H9 (cell line): ENCODE measurements at regions not wholly inside any gene's neighbourhood (a gene's known extent, or its start where the extent isn't known, plus 50 kb on each side); places are given as distances from the start of the nearest gene placed in this dataset.

ENCODE experiments used
- DNase-seq: peaks from one replicate; pipeline ENCODE4 v3.0.0-alpha.2; 2017
- H2AFZ ChIP-seq: one replicate; pipeline ENCODE4 v1.6.1; 2013; ENCODE audit warnings: mild to moderate bottlenecking, low read length, control low read depth, moderate library complexity
- H2AK5ac ChIP-seq: 2 replicates; pipeline ENCODE4 v1.6.1; 2013; ENCODE audit warnings: low read length, control low read depth, mixed read lengths; ENCODE audit not compliant: insufficient read length
- H2BK120ac ChIP-seq: one replicate; pipeline ENCODE4 v1.6.1; 2013; ENCODE audit warnings: low read depth, mild to moderate bottlenecking, low read length, control low read depth, inconsistent platforms; ENCODE audit not compliant: poor library complexity, severe bottlenecking
- H2BK12ac ChIP-seq: 2 replicates; pipeline ENCODE4 v1.6.1; 2013; ENCODE audit warnings: low read length, control low read depth, mixed read lengths, low read depth; ENCODE audit not compliant: insufficient read length
- H2BK15ac ChIP-seq: 2 replicates; pipeline ENCODE4 v1.6.1; 2013; ENCODE audit warnings: low read depth, low read length, control low read depth
- H2BK20ac ChIP-seq: one replicate; pipeline ENCODE4 v1.6.1; 2013; ENCODE audit warnings: low read depth, mild to moderate bottlenecking, low read length, control low read depth, inconsistent platforms; ENCODE audit not compliant: poor library complexity, severe bottlenecking
- H2BK5ac ChIP-seq: 2 replicates; pipeline ENCODE4 v1.6.1; 2013; ENCODE audit warnings: low read length, control low read depth, mixed read lengths; ENCODE audit not compliant: insufficient read length
- H3K14ac ChIP-seq: 2 replicates; pipeline ENCODE4 v1.6.1; 2013; ENCODE audit warnings: low read length, control low read depth; ENCODE audit not compliant: insufficient read depth
- H3K18ac ChIP-seq: 2 replicates; pipeline ENCODE4 v1.6.1; 2013; ENCODE audit warnings: low read depth, mild to moderate bottlenecking, mixed read lengths, low read length, control low read depth; ENCODE audit not compliant: insufficient read length
- H3K23ac ChIP-seq: 2 replicates; pipeline ENCODE4 v1.6.1; 2013; ENCODE audit warnings: low read length, control low read depth, mixed read lengths, low read depth; ENCODE audit not compliant: insufficient read length
- H3K23me2 ChIP-seq: 2 replicates; pipeline ENCODE4 v1.6.1; 2013; ENCODE audit warnings: low read depth, mild to moderate bottlenecking, mixed read lengths, low read length, control low read depth; ENCODE audit not compliant: insufficient read length, poor library complexity, severe bottlenecking
- H3K27ac ChIP-seq: 2 replicates; pipeline ENCODE4 v1.5.1; 2013; ENCODE audit warnings: low read length, control low read depth, mixed read lengths, low read depth; ENCODE audit not compliant: insufficient read length
- H3K27me3 ChIP-seq: 2 replicates; pipeline ENCODE4 v1.6.1; 2013; ENCODE audit warnings: low read length, control low read depth, inconsistent platforms; ENCODE audit not compliant: insufficient read depth
- H3K4ac ChIP-seq: 2 replicates; pipeline ENCODE4 v1.6.1; 2013; ENCODE audit warnings: low read depth, mild to moderate bottlenecking, control low read depth, inconsistent platforms, low read length, moderate library complexity
- H3K4me1 ChIP-seq: 2 replicates; pipeline ENCODE4 v1.6.1; 2013; ENCODE audit warnings: low read length, control low read depth, inconsistent platforms; ENCODE audit not compliant: insufficient read depth
- H3K4me2 ChIP-seq: 2 replicates; pipeline ENCODE4 v1.6.1; 2013; ENCODE audit warnings: low read length, control low read depth, mixed read lengths; ENCODE audit not compliant: insufficient read length, insufficient read depth
- H3K56ac ChIP-seq: 2 replicates; pipeline ENCODE4 v1.6.1; 2013; ENCODE audit warnings: low read depth, mild to moderate bottlenecking, mixed read lengths, low read length, control low read depth; ENCODE audit not compliant: insufficient read length
- H3K79me1 ChIP-seq: 2 replicates; pipeline ENCODE4 v1.6.1; 2013; ENCODE audit warnings: low read depth, mild to moderate bottlenecking, moderate library complexity, low read length, control low read depth, inconsistent platforms; ENCODE audit not compliant: insufficient read depth, poor library complexity, severe bottlenecking
- H3K79me2 ChIP-seq: 2 replicates; pipeline ENCODE4 v1.6.1; 2013; ENCODE audit warnings: low read length, control low read depth, inconsistent platforms; ENCODE audit not compliant: insufficient read depth
- H3K9ac ChIP-seq: 2 replicates; pipeline ENCODE4 v1.6.1; 2013; ENCODE audit warnings: low read length, control low read depth, mixed read lengths; ENCODE audit not compliant: insufficient read length; ENCODE audit errors: extremely low read depth
- H3K9me3 ChIP-seq: one replicate; pipeline ENCODE4 v1.6.1; 2013; ENCODE audit warnings: low read depth, low read length, inconsistent platforms; ENCODE audit not compliant: control insufficient read depth
- H3T11ph ChIP-seq: one replicate; pipeline ENCODE4 v1.6.1; 2013; ENCODE audit warnings: mild to moderate bottlenecking, low read length, control low read depth, inconsistent platforms
- H4K20me1 ChIP-seq: one replicate; pipeline ENCODE4 v1.6.1; 2013; ENCODE audit not compliant: control insufficient read depth, insufficient read length, insufficient read depth
- H4K5ac ChIP-seq: 2 replicates; pipeline ENCODE4 v1.6.1; 2013; ENCODE audit warnings: low read depth, mild to moderate bottlenecking, mixed read lengths, low read length, control low read depth; ENCODE audit not compliant: insufficient read length
- H4K8ac ChIP-seq: replicated peaks from 2 replicates; pipeline ENCODE4 v1.6.1; 2013; ENCODE audit warnings: low read length, control low read depth, mixed read lengths, low read depth; ENCODE audit not compliant: insufficient read length
- H4K91ac ChIP-seq: 2 replicates; pipeline ENCODE4 v1.6.1; 2013; ENCODE audit warnings: low read depth, mild to moderate bottlenecking, moderate library complexity, mixed read lengths, low read length, control low read depth; ENCODE audit not compliant: insufficient read length
- H3K27ac Mint-ChIP-seq, 3 experiments: 2 replicates in 2 of 3; 3 replicates in 1 of 3; pipeline ENCODE4 v1.8.0; 2020 to 2021; ENCODE audit warnings: mixed read lengths in 3 of 3, mild to moderate bottlenecking in 1 of 3, moderate library complexity in 1 of 3
- H3K27me3 Mint-ChIP-seq: 2 replicates; pipeline ENCODE4 v1.8.0; 2021; ENCODE audit warnings: low read depth, mild to moderate bottlenecking, moderate library complexity, mixed read lengths
- H3K36me3 Mint-ChIP-seq, 3 experiments: 2 replicates in 2 of 3; 3 replicates in 1 of 3; pipeline ENCODE4 v1.8.0; 2020 to 2021; ENCODE audit warnings: low read depth in 3 of 3, mixed read lengths in 3 of 3; ENCODE audit not compliant: insufficient read depth in 1 of 3
- H3K4me1 Mint-ChIP-seq, 2 experiments: 2 replicates each; pipeline ENCODE4 v1.8.0; 2020; ENCODE audit warnings: mixed read lengths in 2 of 2
- H3K4me3 Mint-ChIP-seq, 2 experiments: 2 replicates in 1 of 2; 3 replicates in 1 of 2; pipeline ENCODE4 v1.8.0; 2020 to 2021; ENCODE audit warnings: mild to moderate bottlenecking in 2 of 2, mixed read lengths in 2 of 2, moderate library complexity in 1 of 2
- H3K9me3 Mint-ChIP-seq, 2 experiments: 2 replicates in 1 of 2; 3 replicates in 1 of 2; pipeline ENCODE4 v1.8.0; 2020; ENCODE audit warnings: mild to moderate bottlenecking in 2 of 2, mixed read lengths in 2 of 2, moderate library complexity in 1 of 2
- CTCF ChIP-seq: fragments of 200-600 bp; sonication (generic); conservative IDR thresholded peaks from 3 replicates; pipeline ENCODE4 v1.8.0; 2021; ENCODE audit warnings: antibody characterized with exemption, mild to moderate bottlenecking
- WGBS: extraction: QIAGEN DNeasy Blood & Tissue Kit; methylation state at CpG from one replicate; pipeline ENCODE4 v1.1.7; 2013; ENCODE audit warnings: missing lambda C conversion rate, low lambda C conversion rate, mixed read lengths; ENCODE audit not compliant: insufficient read length; ENCODE audit errors: extremely low coverage; 5-methylcytosine and 5-hydroxymethylcytosine counted together

- no peak overlapping the region for H3T11ph ChIP-seq
- H2BK15ac ChIP-seq = no peak overlapping the region
- no peak overlapping the region for H2BK12ac ChIP-seq
- H3K27me3 ChIP-seq = no peaks in the 10 kb centered on the region
- no peak overlapping the region for H2BK5ac ChIP-seq
- Mint-ChIP-seq H3K4me1 (peaks cover 4 to 9% of the 10 kb centered on the region in 2 experiments; a peak in 3 of 4 replicates), H3K9me3 (peaks cover 13 to 19% of the 10 kb centered on the region in 2 experiments), H3K27me3 (no peaks in the 10 kb centered on the region), H3K36me3 (peaks cover 4 to 24% (median 5%) of the 10 kb centered on the region in 3 experiments; a peak in 6 of 7 replicates), H3K4me3 (no peak overlapping the region), H3K27ac (no peak overlapping the region)
- no peak for TF ChIP-seq CTCF
- no peaks in the 10 kb centered on the region for H3K23me2 ChIP-seq
- H3K9ac ChIP-seq = no peak overlapping the region
- no peaks in the 10 kb centered on the region for H3K79me1 ChIP-seq
- no peak overlapping the region for H3K4ac ChIP-seq
- H4K91ac ChIP-seq = no peak overlapping the region
- H4K8ac ChIP-seq = no peak overlapping the region
- H3K18ac ChIP-seq = no peak overlapping the region
- no peak for DNase-seq
- no peaks in the 10 kb centered on the region for H3K79me2 ChIP-seq
- no peak overlapping the region for H2BK20ac ChIP-seq
- WGBS = no CpG with 5 or more reads among the region's 3 CpGs
- H3K14ac ChIP-seq = no peak overlapping the region
- H3K23ac ChIP-seq = no peak overlapping the region
- no peak overlapping the region for H3K4me2 ChIP-seq
- no peak overlapping the region for H2AFZ ChIP-seq
- no peak overlapping the region for H2AK5ac ChIP-seq
- no peaks in the 10 kb centered on the region; the same call in 1 of the 2 replicates for H3K4me1 ChIP-seq
- no peaks in the 10 kb centered on the region for H3K9me3 ChIP-seq
- no peak overlapping the region for H3K56ac ChIP-seq
- H4K20me1 ChIP-seq = no peaks in the 10 kb centered on the region
- H4K5ac ChIP-seq = no peak overlapping the region
- H2BK120ac ChIP-seq = no peak overlapping the region
- no peak overlapping the region for H3K27ac ChIP-seq
These were observed 772.7 kb downstream of the STPG2 start for GRCh38 chr4:97370568-97370967.
